Smooth muscle cell (in vitro differentiated cells): ENCODE measurements at regions not wholly inside any gene's neighbourhood (a gene's known extent, or its start where the extent isn't known, plus 50 kb on each side); places are given as distances from the start of the nearest gene placed in this dataset.
"Not testable (repeated sequence)": the region's sequence is repeated elsewhere in the genome, so short reads cannot be mapped to it uniquely, and the experiment has no call there.

ENCODE experiments used
- DNase-seq: peaks from one replicate; lab custom pipeline; 2025; ENCODE audit not compliant: unreplicated experiment; lab: John Stamatoyannopoulos, UW
- H2AFZ ChIP-seq: fragments of 200-600 bp; sonication (generic); 2 replicates; pipeline ENCODE4 v1.6.0; 2016; ENCODE audit warnings: antibody characterized with exemption, low read depth, mild to moderate bottlenecking
- H3F3A ChIP-seq: fragments of 200-600 bp; sonication (generic); 2 replicates; pipeline ENCODE4 v1.6.0; 2017; ENCODE audit warnings: antibody characterized with exemption, low read depth
- H3K27ac ChIP-seq: fragments of 200-600 bp; sonication (generic); 2 replicates; pipeline ENCODE4 v1.5.1; 2016; ENCODE audit warnings: low read depth, mild to moderate bottlenecking
- H3K27me3 ChIP-seq: fragments of 200-600 bp; sonication (generic); 2 replicates; pipeline ENCODE4 v1.6.1; 2016; ENCODE audit warnings: low read depth, mild to moderate bottlenecking
- H3K36me3 ChIP-seq: fragments of 200-600 bp; sonication (generic); 2 replicates; pipeline ENCODE4 v1.5.1; 2016; ENCODE audit warnings: low read depth
- H3K4me1 ChIP-seq: fragments of 200-600 bp; sonication (generic); 2 replicates; pipeline ENCODE4 v1.5.1; 2016; ENCODE audit warnings: low read depth
- H3K4me2 ChIP-seq: fragments of 200-600 bp; sonication (generic); 2 replicates; pipeline ENCODE4 v1.6.0; 2016; ENCODE audit warnings: mild to moderate bottlenecking
- H3K4me3 ChIP-seq: fragments of 200-600 bp; sonication (generic); 2 replicates; pipeline ENCODE4 v1.5.1; 2016; ENCODE audit warnings: mild to moderate bottlenecking
- H3K79me2 ChIP-seq: fragments of 200-600 bp; sonication (generic); 2 replicates; pipeline ENCODE4 v1.6.0; 2016; ENCODE audit warnings: low read depth, mild to moderate bottlenecking
- H3K9ac ChIP-seq: fragments of 200-600 bp; sonication (generic); 2 replicates; pipeline ENCODE4 v1.6.0; 2016; ENCODE audit warnings: low read depth
- H3K9me3 ChIP-seq: fragments of 200-600 bp; sonication (generic); replicated peaks from 2 replicates; pipeline ENCODE4 v1.5.1; 2016; ENCODE audit warnings: low read depth
- H4K20me1 ChIP-seq: fragments of 200-600 bp; sonication (generic); 2 replicates; pipeline ENCODE4 v1.6.0; 2016; ENCODE audit warnings: low read depth
- CTCF ChIP-seq: fragments of 200-600 bp; sonication (generic); IDR thresholded peaks from 2 replicates; pipeline ENCODE4 v1.5.1; 2017; ENCODE audit warnings: borderline replicate concordance, mild to moderate bottlenecking, antibody characterized with exemption; ENCODE audit not compliant: insufficient read depth, poor library complexity, severe bottlenecking
- WGBS: methylation state at CpG from one replicate; pipeline ENCODE4 v1.1.7; 2016; ENCODE audit warnings: low lambda C conversion rate; 5-methylcytosine and 5-hydroxymethylcytosine counted together

GRCh38 chr15:88965097-88965496, 51.9 kb upstream of the MFGE8 start:
- H3K27me3 ChIP-seq, H3K79me2 ChIP-seq, DNase-seq, H3K27ac ChIP-seq, H3K4me1 ChIP-seq, H3F3A ChIP-seq, H2AFZ ChIP-seq, H3K4me2 ChIP-seq, H3K9ac ChIP-seq, H3K9me3 ChIP-seq, H3K36me3 ChIP-seq, H3K4me3 ChIP-seq, H4K20me1 ChIP-seq: not testable (repeated sequence)
- 97% methylated on average over 1 of the region's 1 CpG for WGBS

GRCh38 chr15:88970232-88970631, 57.1 kb upstream of the MFGE8 start:
- WGBS, result 55% methylated on average over 1 of the region's 1 CpG
- no peaks in the 10 kb centered on the region for H3K9me3 ChIP-seq

GRCh38 chr15:88974392-88974791, 61.2 kb upstream of the MFGE8 start:
- WGBS, result 64% methylated on average over 4 of the region's 4 CpGs
- no peak overlapping the region for H3K27ac ChIP-seq
- no peaks in the 10 kb centered on the region for H3K4me1 ChIP-seq
- no peaks in the 10 kb centered on the region for H4K20me1 ChIP-seq
- no peak for TF ChIP-seq CTCF
- no peak for DNase-seq
- H3K36me3 ChIP-seq, result no peaks in the 10 kb centered on the region
- no peak overlapping the region for H3K4me3 ChIP-seq
- no peak overlapping the region for H3K4me2 ChIP-seq
- H3K79me2 ChIP-seq, result no peaks in the 10 kb centered on the region
- no peaks in the 10 kb centered on the region for H3F3A ChIP-seq
- no peak overlapping the region for H2AFZ ChIP-seq
- H3K9ac ChIP-seq, result no peak overlapping the region
- no peaks in the 10 kb centered on the region for H3K9me3 ChIP-seq
- H3K27me3 ChIP-seq, result no peaks in the 10 kb centered on the region

More at GRCh38 chr15:88970232-88970631, 57.1 kb upstream of the MFGE8 start:
- TF ChIP-seq CTCF, result no peak
- no peak overlapping the region for H3K9ac ChIP-seq
- H3K79me2 ChIP-seq, result no peaks in the 10 kb centered on the region
- no peak for DNase-seq
- H3K27ac ChIP-seq, result no peak overlapping the region
- no peak overlapping the region for H2AFZ ChIP-seq
- H3K27me3 ChIP-seq, result no peaks in the 10 kb centered on the region
- no peaks in the 10 kb centered on the region for H4K20me1 ChIP-seq
- no peaks in the 10 kb centered on the region for H3F3A ChIP-seq
- no peaks in the 10 kb centered on the region for H3K36me3 ChIP-seq
- no peak overlapping the region for H3K4me3 ChIP-seq
- no peak overlapping the region for H3K4me2 ChIP-seq
- H3K4me1 ChIP-seq, result no peaks in the 10 kb centered on the region

- Histone ChIP-seq H3K4me3 (no peak overlapping the region), H3K27ac (no peak overlapping the region), H3K27me3 (no peaks in the 10 kb centered on the region), H4K20me1 (no peaks in the 10 kb centered on the region), H3K4me1 (no peaks in the 10 kb centered on the region), H3K79me2 (no peaks in the 10 kb centered on the region), H3F3A (no peaks in the 10 kb centered on the region), H3K9ac (no peak overlapping the region), H2AFZ (no peak overlapping the region), H3K4me2 (no peak overlapping the region), H3K9me3 (no peaks in the 10 kb centered on the region), H3K36me3 (no peaks in the 10 kb centered on the region)
- DNase-seq, result no peak
- no peak for TF ChIP-seq CTCF
These were observed 62.7 kb upstream of the MFGE8 start for GRCh38 chr15:88975891-88976290.
